H9 (cell line): ENCODE measurements at regions not wholly inside any gene's neighbourhood (a gene's known extent, or its start where the extent isn't known, plus 50 kb on each side); places are given as distances from the start of the nearest gene placed in this dataset.

Experiments
- DNase-seq: peaks from one replicate; pipeline ENCODE4 v3.0.0-alpha.2; 2017
- H2AFZ ChIP-seq: one replicate; pipeline ENCODE4 v1.6.1; 2013; ENCODE audit warnings: mild to moderate bottlenecking, low read length, control low read depth, moderate library complexity
- H2AK5ac ChIP-seq: 2 replicates; pipeline ENCODE4 v1.6.1; 2013; ENCODE audit warnings: low read length, control low read depth, mixed read lengths; ENCODE audit not compliant: insufficient read length
- H2BK120ac ChIP-seq: one replicate; pipeline ENCODE4 v1.6.1; 2013; ENCODE audit warnings: low read depth, mild to moderate bottlenecking, low read length, control low read depth, inconsistent platforms; ENCODE audit not compliant: poor library complexity, severe bottlenecking
- H2BK12ac ChIP-seq: 2 replicates; pipeline ENCODE4 v1.6.1; 2013; ENCODE audit warnings: low read length, control low read depth, mixed read lengths, low read depth; ENCODE audit not compliant: insufficient read length
- H2BK15ac ChIP-seq: 2 replicates; pipeline ENCODE4 v1.6.1; 2013; ENCODE audit warnings: low read depth, low read length, control low read depth
- H2BK20ac ChIP-seq: one replicate; pipeline ENCODE4 v1.6.1; 2013; ENCODE audit warnings: low read depth, mild to moderate bottlenecking, low read length, control low read depth, inconsistent platforms; ENCODE audit not compliant: poor library complexity, severe bottlenecking
- H2BK5ac ChIP-seq: 2 replicates; pipeline ENCODE4 v1.6.1; 2013; ENCODE audit warnings: low read length, control low read depth, mixed read lengths; ENCODE audit not compliant: insufficient read length
- H3K14ac ChIP-seq: 2 replicates; pipeline ENCODE4 v1.6.1; 2013; ENCODE audit warnings: low read length, control low read depth; ENCODE audit not compliant: insufficient read depth
- H3K18ac ChIP-seq: 2 replicates; pipeline ENCODE4 v1.6.1; 2013; ENCODE audit warnings: low read depth, mild to moderate bottlenecking, mixed read lengths, low read length, control low read depth; ENCODE audit not compliant: insufficient read length
- H3K23ac ChIP-seq: 2 replicates; pipeline ENCODE4 v1.6.1; 2013; ENCODE audit warnings: low read length, control low read depth, mixed read lengths, low read depth; ENCODE audit not compliant: insufficient read length
- H3K23me2 ChIP-seq: 2 replicates; pipeline ENCODE4 v1.6.1; 2013; ENCODE audit warnings: low read depth, mild to moderate bottlenecking, mixed read lengths, low read length, control low read depth; ENCODE audit not compliant: insufficient read length, poor library complexity, severe bottlenecking
- H3K27ac ChIP-seq: 2 replicates; pipeline ENCODE4 v1.5.1; 2013; ENCODE audit warnings: low read length, control low read depth, mixed read lengths, low read depth; ENCODE audit not compliant: insufficient read length
- H3K27me3 ChIP-seq: 2 replicates; pipeline ENCODE4 v1.6.1; 2013; ENCODE audit warnings: low read length, control low read depth, inconsistent platforms; ENCODE audit not compliant: insufficient read depth
- H3K4ac ChIP-seq: 2 replicates; pipeline ENCODE4 v1.6.1; 2013; ENCODE audit warnings: low read depth, mild to moderate bottlenecking, control low read depth, inconsistent platforms, low read length, moderate library complexity
- H3K4me1 ChIP-seq: 2 replicates; pipeline ENCODE4 v1.6.1; 2013; ENCODE audit warnings: low read length, control low read depth, inconsistent platforms; ENCODE audit not compliant: insufficient read depth
- H3K4me2 ChIP-seq: 2 replicates; pipeline ENCODE4 v1.6.1; 2013; ENCODE audit warnings: low read length, control low read depth, mixed read lengths; ENCODE audit not compliant: insufficient read length, insufficient read depth
- H3K56ac ChIP-seq: 2 replicates; pipeline ENCODE4 v1.6.1; 2013; ENCODE audit warnings: low read depth, mild to moderate bottlenecking, mixed read lengths, low read length, control low read depth; ENCODE audit not compliant: insufficient read length
- H3K79me1 ChIP-seq: 2 replicates; pipeline ENCODE4 v1.6.1; 2013; ENCODE audit warnings: low read depth, mild to moderate bottlenecking, moderate library complexity, low read length, control low read depth, inconsistent platforms; ENCODE audit not compliant: insufficient read depth, poor library complexity, severe bottlenecking
- H3K79me2 ChIP-seq: 2 replicates; pipeline ENCODE4 v1.6.1; 2013; ENCODE audit warnings: low read length, control low read depth, inconsistent platforms; ENCODE audit not compliant: insufficient read depth
- H3K9ac ChIP-seq: 2 replicates; pipeline ENCODE4 v1.6.1; 2013; ENCODE audit warnings: low read length, control low read depth, mixed read lengths; ENCODE audit not compliant: insufficient read length; ENCODE audit errors: extremely low read depth
- H3K9me3 ChIP-seq: one replicate; pipeline ENCODE4 v1.6.1; 2013; ENCODE audit warnings: low read depth, low read length, inconsistent platforms; ENCODE audit not compliant: control insufficient read depth
- H3T11ph ChIP-seq: one replicate; pipeline ENCODE4 v1.6.1; 2013; ENCODE audit warnings: mild to moderate bottlenecking, low read length, control low read depth, inconsistent platforms
- H4K20me1 ChIP-seq: one replicate; pipeline ENCODE4 v1.6.1; 2013; ENCODE audit not compliant: control insufficient read depth, insufficient read length, insufficient read depth
- H4K5ac ChIP-seq: 2 replicates; pipeline ENCODE4 v1.6.1; 2013; ENCODE audit warnings: low read depth, mild to moderate bottlenecking, mixed read lengths, low read length, control low read depth; ENCODE audit not compliant: insufficient read length
- H4K8ac ChIP-seq: replicated peaks from 2 replicates; pipeline ENCODE4 v1.6.1; 2013; ENCODE audit warnings: low read length, control low read depth, mixed read lengths, low read depth; ENCODE audit not compliant: insufficient read length
- H4K91ac ChIP-seq: 2 replicates; pipeline ENCODE4 v1.6.1; 2013; ENCODE audit warnings: low read depth, mild to moderate bottlenecking, moderate library complexity, mixed read lengths, low read length, control low read depth; ENCODE audit not compliant: insufficient read length
- H3K27ac Mint-ChIP-seq, 3 experiments: 2 replicates in 2 of 3; 3 replicates in 1 of 3; pipeline ENCODE4 v1.8.0; 2020 to 2021; ENCODE audit warnings: mixed read lengths in 3 of 3, mild to moderate bottlenecking in 1 of 3, moderate library complexity in 1 of 3
- H3K27me3 Mint-ChIP-seq: 2 replicates; pipeline ENCODE4 v1.8.0; 2021; ENCODE audit warnings: low read depth, mild to moderate bottlenecking, moderate library complexity, mixed read lengths
- H3K36me3 Mint-ChIP-seq, 3 experiments: 2 replicates in 2 of 3; 3 replicates in 1 of 3; pipeline ENCODE4 v1.8.0; 2020 to 2021; ENCODE audit warnings: low read depth in 3 of 3, mixed read lengths in 3 of 3; ENCODE audit not compliant: insufficient read depth in 1 of 3
- H3K4me1 Mint-ChIP-seq, 2 experiments: 2 replicates each; pipeline ENCODE4 v1.8.0; 2020; ENCODE audit warnings: mixed read lengths in 2 of 2
- H3K4me3 Mint-ChIP-seq, 2 experiments: 2 replicates in 1 of 2; 3 replicates in 1 of 2; pipeline ENCODE4 v1.8.0; 2020 to 2021; ENCODE audit warnings: mild to moderate bottlenecking in 2 of 2, mixed read lengths in 2 of 2, moderate library complexity in 1 of 2
- H3K9me3 Mint-ChIP-seq, 2 experiments: 2 replicates in 1 of 2; 3 replicates in 1 of 2; pipeline ENCODE4 v1.8.0; 2020; ENCODE audit warnings: mild to moderate bottlenecking in 2 of 2, mixed read lengths in 2 of 2, moderate library complexity in 1 of 2
- WGBS: extraction: QIAGEN DNeasy Blood & Tissue Kit; methylation state at CpG from one replicate; pipeline ENCODE4 v1.1.7; 2013; ENCODE audit warnings: missing lambda C conversion rate, low lambda C conversion rate, mixed read lengths; ENCODE audit not compliant: insufficient read length; ENCODE audit errors: extremely low coverage; 5-methylcytosine and 5-hydroxymethylcytosine counted together
- TF ChIP-seq, protein P1 (sequence below): fragments of 200-600 bp; sonication (generic); conservative IDR thresholded peaks from 3 replicates; pipeline ENCODE4 v1.8.0; 2021; ENCODE audit warnings: antibody characterized with exemption, mild to moderate bottlenecking

GRCh38 chr2:43023791-43024514 is 202.5 kb downstream of the ZFP36L2 start:
- peaks cover 0 to 8% (median 5%) of the 10 kb centered on the region in 3 experiments; a peak in 5 of 7 replicates for H3K36me3 Mint-ChIP-seq

More at GRCh38 chr2:43023791-43024514, 202.5 kb downstream of the ZFP36L2 start:
- H3K27me3 Mint-ChIP-seq = peaks cover 4% of the 10 kb centered on the region
- no peak overlapping the region for H3K18ac ChIP-seq
- DNase-seq = no peak
- no peak overlapping the region for H3K23ac ChIP-seq
- no CpG with 5 or more reads among the region's 6 CpGs for WGBS
- H4K91ac ChIP-seq = no peak overlapping the region
- no peak overlapping the region for H2BK12ac ChIP-seq
- no peak overlapping the region for H3T11ph ChIP-seq
- H3K14ac ChIP-seq = no peak overlapping the region
- H2BK5ac ChIP-seq = no peak overlapping the region
- no peak overlapping the region for H2AK5ac ChIP-seq
- H2BK20ac ChIP-seq = no peak overlapping the region
- H3K9ac ChIP-seq = no peak overlapping the region
- H3K27ac Mint-ChIP-seq = no peak overlapping the region
- H3K56ac ChIP-seq = no peak overlapping the region
- peaks cover 16 to 17% of the 10 kb centered on the region in 2 experiments for H3K4me1 Mint-ChIP-seq
- H3K4ac ChIP-seq = no peak overlapping the region
- H3K23me2 ChIP-seq = no peaks in the 10 kb centered on the region
- no peak overlapping the region for H4K8ac ChIP-seq
- no peaks in the 10 kb centered on the region for H3K9me3 ChIP-seq
- no peak overlapping the region for H2BK15ac ChIP-seq
- TF ChIP-seq, protein P1, sequence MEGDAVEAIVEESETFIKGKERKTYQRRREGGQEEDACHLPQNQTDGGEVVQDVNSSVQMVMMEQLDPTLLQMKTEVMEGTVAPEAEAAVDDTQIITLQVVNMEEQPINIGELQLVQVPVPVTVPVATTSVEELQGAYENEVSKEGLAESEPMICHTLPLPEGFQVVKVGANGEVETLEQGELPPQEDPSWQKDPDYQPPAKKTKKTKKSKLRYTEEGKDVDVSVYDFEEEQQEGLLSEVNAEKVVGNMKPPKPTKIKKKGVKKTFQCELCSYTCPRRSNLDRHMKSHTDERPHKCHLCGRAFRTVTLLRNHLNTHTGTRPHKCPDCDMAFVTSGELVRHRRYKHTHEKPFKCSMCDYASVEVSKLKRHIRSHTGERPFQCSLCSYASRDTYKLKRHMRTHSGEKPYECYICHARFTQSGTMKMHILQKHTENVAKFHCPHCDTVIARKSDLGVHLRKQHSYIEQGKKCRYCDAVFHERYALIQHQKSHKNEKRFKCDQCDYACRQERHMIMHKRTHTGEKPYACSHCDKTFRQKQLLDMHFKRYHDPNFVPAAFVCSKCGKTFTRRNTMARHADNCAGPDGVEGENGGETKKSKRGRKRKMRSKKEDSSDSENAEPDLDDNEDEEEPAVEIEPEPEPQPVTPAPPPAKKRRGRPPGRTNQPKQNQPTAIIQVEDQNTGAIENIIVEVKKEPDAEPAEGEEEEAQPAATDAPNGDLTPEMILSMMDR = no peak
- H3K27ac ChIP-seq = no peak overlapping the region
- H3K9me3 Mint-ChIP-seq = peaks cover 17 to 20% of the 10 kb centered on the region in 2 experiments
- no peaks in the 10 kb centered on the region; the same call in 1 of the 2 replicates for H3K4me1 ChIP-seq
- H3K4me3 Mint-ChIP-seq = no peak overlapping the region
- no peak overlapping the region for H3K4me2 ChIP-seq
- no peaks in the 10 kb centered on the region for H3K79me2 ChIP-seq
- no peaks in the 10 kb centered on the region for H3K79me1 ChIP-seq
- no peak overlapping the region for H2BK120ac ChIP-seq
- H3K27me3 ChIP-seq = no peaks in the 10 kb centered on the region
- H4K20me1 ChIP-seq = no peaks in the 10 kb centered on the region
- no peak overlapping the region for H2AFZ ChIP-seq
- H4K5ac ChIP-seq = no peak overlapping the region
